GM23338 (cell line): ENCODE measurements at regions not wholly inside any gene's neighbourhood (a gene's known extent, or its start where the extent isn't known, plus 50 kb on each side); places are given as distances from the start of the nearest gene placed in this dataset.

Source experiments
- ATAC-seq: fragments of 200-7000 bp; cut with Tn5 transposase; 3 replicates; pipeline ENCODE4 v1.9.1; 2020
- DNase-seq: peaks from one replicate; pipeline ENCODE4 v3.0.0-alpha.2; 2015; ENCODE audit warnings: low spot score
- H2AFZ ChIP-seq: fragments of 200-600 bp; sonication (generic); 2 replicates; pipeline ENCODE4 v1.8.0; 2016; ENCODE audit warnings: antibody characterized with exemption, mild to moderate bottlenecking, moderate library complexity
- H3F3A ChIP-seq: fragments of 200-600 bp; sonication (generic); replicated peaks from 2 replicates; pipeline ENCODE4 v1.8.0; 2017; ENCODE audit warnings: antibody characterized with exemption, mixed run types, low read depth
- H3K27ac ChIP-seq: fragments of 200-600 bp; sonication (generic); 2 replicates; pipeline ENCODE4 v1.6.1; 2016; ENCODE audit warnings: low read depth
- H3K27me3 ChIP-seq: fragments of 200-600 bp; sonication (generic); 2 replicates; pipeline ENCODE4 v1.8.0; 2016; ENCODE audit warnings: mild to moderate bottlenecking, mixed run types, moderate library complexity; ENCODE audit not compliant: insufficient read depth
- H3K36me3 ChIP-seq: fragments of 200-600 bp; sonication (generic); 2 replicates; pipeline ENCODE4 v1.8.0; 2016; ENCODE audit warnings: mild to moderate bottlenecking; ENCODE audit not compliant: insufficient read depth
- H3K4me1 ChIP-seq: fragments of 200-600 bp; sonication (generic); 2 replicates; pipeline ENCODE4 v1.8.0; 2016; ENCODE audit warnings: mild to moderate bottlenecking, moderate library complexity; ENCODE audit not compliant: insufficient read depth
- H3K4me2 ChIP-seq: fragments of 200-600 bp; sonication (generic); 2 replicates; pipeline ENCODE4 v1.7.1; 2017; ENCODE audit warnings: mixed run types
- H3K4me3 ChIP-seq: fragments of 200-600 bp; sonication (generic); 2 replicates; pipeline ENCODE4 v1.6.1; 2016; ENCODE audit warnings: mixed run types
- H3K79me2 ChIP-seq: fragments of 200-600 bp; sonication (generic); replicated peaks from 2 replicates; pipeline ENCODE4 v1.8.0; 2017; ENCODE audit warnings: mild to moderate bottlenecking; ENCODE audit not compliant: insufficient read depth
- H3K9me2 ChIP-seq: fragments of 200-600 bp; sonication (generic); 2 replicates; pipeline ENCODE4 v1.8.0; 2017; ENCODE audit not compliant: insufficient read depth
- H4K20me1 ChIP-seq: fragments of 200-600 bp; sonication (generic); replicated peaks from 2 replicates; pipeline ENCODE4 v1.8.0; 2017; ENCODE audit warnings: mild to moderate bottlenecking; ENCODE audit not compliant: insufficient read depth
- H3K27ac Mint-ChIP-seq: 2 replicates; pipeline ENCODE4 v1.8.0; 2020; ENCODE audit warnings: inconsistent platforms, mild to moderate bottlenecking, moderate library complexity, mixed read lengths
- H3K27me3 Mint-ChIP-seq: 3 replicates; pipeline ENCODE4 v1.8.0; 2022; ENCODE audit warnings: low read depth, mild to moderate bottlenecking, moderate library complexity, mixed read lengths, inconsistent platforms; ENCODE audit not compliant: insufficient read depth, poor library complexity
- H3K36me3 Mint-ChIP-seq: 3 replicates; pipeline ENCODE4 v1.8.0; 2021; ENCODE audit warnings: low read depth, mild to moderate bottlenecking, inconsistent platforms, moderate library complexity, mixed read lengths
- H3K4me1 Mint-ChIP-seq: 3 replicates; pipeline ENCODE4 v1.8.0; 2020; ENCODE audit warnings: mild to moderate bottlenecking, inconsistent platforms, mixed read lengths
- H3K4me3 Mint-ChIP-seq: 3 replicates; pipeline ENCODE4 v1.8.0; 2021; ENCODE audit warnings: moderate library complexity, mild to moderate bottlenecking, inconsistent platforms, mixed read lengths
- H3K9me3 Mint-ChIP-seq: 3 replicates; pipeline ENCODE4 v1.8.0; 2020; ENCODE audit warnings: moderate library complexity, mild to moderate bottlenecking, inconsistent platforms, mixed read lengths
- CREB1 ChIP-seq: fragments of 250-450 bp; sonication (Bioruptor Pico); IDR thresholded peaks from 2 replicates; pipeline ENCODE4 v1.5.0; 2020; ENCODE audit warnings: low read depth, mild to moderate bottlenecking, moderate library complexity
- ETS1 ChIP-seq: IDR thresholded peaks from 2 replicates; pipeline ENCODE4 v1.6.1; 2016; ENCODE audit warnings: antibody characterized with exemption
- EZH2 ChIP-seq: fragments of 200-600 bp; sonication (generic); IDR thresholded peaks from one replicate; pipeline ENCODE4 v1.8.0; 2017; ENCODE audit warnings: antibody characterized with exemption, mild to moderate bottlenecking, low read depth; ENCODE audit not compliant: unreplicated experiment
- EZH2phosphoT487 ChIP-seq: fragments of 200-600 bp; sonication (generic); IDR thresholded peaks from one replicate; pipeline ENCODE4 v1.8.1; 2018; ENCODE audit warnings: antibody characterized with exemption; ENCODE audit not compliant: unreplicated experiment
- NANOG ChIP-seq: IDR thresholded peaks from 2 replicates; pipeline ENCODE4 v1.6.1; 2016; ENCODE audit warnings: antibody characterized with exemption, borderline replicate concordance
- POLR2AphosphoS5 ChIP-seq: IDR thresholded peaks from 2 replicates; pipeline ENCODE4 v1.6.1; 2016; ENCODE audit warnings: antibody characterized with exemption, low read depth
- REST ChIP-seq: IDR thresholded peaks from one replicate; pipeline ENCODE4 v1.6.1; 2018; ENCODE audit warnings: antibody characterized with exemption; ENCODE audit not compliant: unreplicated experiment
- STAT1 ChIP-seq: IDR thresholded peaks from one replicate; pipeline ENCODE4 v1.6.1; 2016; ENCODE audit warnings: antibody characterized with exemption; ENCODE audit not compliant: unreplicated experiment
- ZNF114 ChIP-seq: fragments of 250-450 bp; sonication (Bioruptor Pico); IDR thresholded peaks from 2 replicates; pipeline ENCODE4 v1.5.0; 2020; ENCODE audit warnings: mild to moderate bottlenecking, moderate library complexity
- ZNF331 ChIP-seq: fragments of 250-450 bp; sonication (Bioruptor Pico); IDR thresholded peaks from 2 replicates; pipeline ENCODE4 v1.5.0; 2020; ENCODE audit warnings: low read depth, mild to moderate bottlenecking, moderate library complexity
- ZNF462 ChIP-seq: fragments of 250-450 bp; sonication (Bioruptor Pico); IDR thresholded peaks from 2 replicates; pipeline ENCODE4 v1.5.0; 2020; ENCODE audit warnings: mild to moderate bottlenecking, moderate library complexity

GRCh38 chr4:174579421-174579820 lies 57.1 kb upstream of the HPGD start (continued):
- no peak for TF ChIP-seq REST
- no peak for TF ChIP-seq NANOG
- TF ChIP-seq EZH2phosphoT487 = no peak
- TF ChIP-seq STAT1 = no peak
- no peak for TF ChIP-seq CREB1 (CRISPR knock-in tag)
- no peak for TF ChIP-seq ZNF331
- TF ChIP-seq POLR2AphosphoS5 = no peak
- TF ChIP-seq ETS1 = no peak
- no peak for TF ChIP-seq ZNF114
- no peak for TF ChIP-seq EZH2

GRCh38 chr4:174578366-174578765 lies 56.1 kb upstream of the HPGD start:
- Mint-ChIP-seq H3K27me3 (peaks cover 1% of the 10 kb centered on the region), H3K36me3 (no peaks in the 10 kb centered on the region; the same call in 2 of the 3 replicates), H3K27ac (no peak overlapping the region), H3K4me1 (peaks cover 3% of the 10 kb centered on the region; the same call in 2 of the 3 replicates), H3K9me3 (peaks cover 3% of the 10 kb centered on the region; the same call in 1 of the 3 replicates), H3K4me3 (no peak overlapping the region)
- no peaks in the 10 kb centered on the region for H3F3A ChIP-seq
- no peak overlapping the region for H3K4me3 ChIP-seq
- no peaks in the 10 kb centered on the region for H4K20me1 ChIP-seq
- no peak overlapping the region for H3K4me2 ChIP-seq
- H3K79me2 ChIP-seq = no peaks in the 10 kb centered on the region
- H3K4me1 ChIP-seq = no peaks in the 10 kb centered on the region
- ATAC-seq (no peak), DNase-seq (no peak)
- no peaks in the 10 kb centered on the region for H3K36me3 ChIP-seq
- TF ChIP-seq STAT1 (no peak), EZH2 (no peak), ETS1 (no peak), CREB1 (CRISPR knock-in tag) (no peak), POLR2AphosphoS5 (no peak), NANOG (no peak), ZNF114 (no peak), ZNF462 (CRISPR knock-in tag) (no peak)
- H3K27ac ChIP-seq = no peak overlapping the region
- no peaks in the 10 kb centered on the region for H3K9me2 ChIP-seq
- no peak overlapping the region for H2AFZ ChIP-seq
- no peaks in the 10 kb centered on the region for H3K27me3 ChIP-seq
